A549 (cell line): ENCODE measurements at regions not wholly inside any gene's neighbourhood (a gene's known extent, or its start where the extent isn't known, plus 50 kb on each side); places are given as distances from the start of the nearest gene placed in this dataset.

Experiments
- ATAC-seq, 2 experiments: fragments of 200-7000 bp in 1 of 2; fragments of >200 bp in 1 of 2; cut with Nextera tagmentation in 1 of 2; cut with Tn5 transposase in 1 of 2; 3 replicates each; pipeline versions ENCODE4 v1.8.0 to v1.9.1; 2018 to 2020; ENCODE audit warnings: mild to moderate bottlenecking in 1 of 2, moderate library complexity in 1 of 2
- CTCF ChIA-PET: fragments of 300-600 bp; sonication (Branson Sonifier 250); formaldehyde crosslinking; extraction: SDS; loops from one replicate; lab custom pipeline; 2021; ENCODE audit warnings: antibody characterized with exemption, inconsistent platforms; lab: Yijun Ruan, JAX
- POLR2A ChIA-PET: fragments of 350-600 bp; formaldehyde crosslinking; extraction: SDS; loops from one replicate; lab custom pipeline; 2021; ENCODE audit warnings: antibody characterized with exemption, inconsistent platforms; lab: Yijun Ruan, JAX
- DNase-seq, 2 experiments: peaks; one replicate each; pipeline versions ENCODE4 v3.0.0 to v3.0.0-alpha.2; 2011 to 2016; ENCODE audit warnings: low read depth in 1 of 2, low spot score in 1 of 2
- FAIRE-seq: peaks from 2 replicates; lab custom pipeline; 2011; peaks lifted over from hg19 to GRCh38; lab: Jason Lieb, UNC
- H3K27ac ChIP-seq, 2 experiments: fragments of >200 bp; sonication (Bioruptor Twin); formaldehyde crosslinking; 3 replicates each; pipeline ENCODE4 v1.5.1; 2016 to 2017
- H3K4me1 ChIP-seq: fragments of >200 bp; sonication (Bioruptor Twin); formaldehyde crosslinking; 3 replicates; pipeline ENCODE4 v1.6.1; 2016
- H3K4me2 ChIP-seq: fragments of >200 bp; sonication (Bioruptor Twin); formaldehyde crosslinking; 3 replicates; pipeline ENCODE4 v1.6.1; 2016
- H3K4me3 ChIP-seq: fragments of >200 bp; sonication (Bioruptor Twin); formaldehyde crosslinking; 3 replicates; pipeline ENCODE4 v1.5.1; 2016
- H3K9me3 ChIP-seq: fragments of >200 bp; sonication (Bioruptor Twin); formaldehyde crosslinking; 3 replicates; pipeline ENCODE4 v1.6.1; 2016
- CBX2 ChIP-seq: fragments of 200-600 bp; sonication (generic); IDR thresholded peaks from 2 replicates; pipeline ENCODE4 v1.6.1; 2016; ENCODE audit warnings: low read depth, mild to moderate bottlenecking, borderline replicate concordance
- E2F6 ChIP-seq: IDR thresholded peaks from 2 replicates; pipeline ENCODE4 v1.6.1; 2012; ENCODE audit warnings: low read depth, borderline replicate concordance
- EHF ChIP-seq: fragments of 250-450 bp; sonication (Bioruptor Pico); IDR thresholded peaks from 2 replicates; pipeline ENCODE4 v1.5.0; 2020; ENCODE audit warnings: mild to moderate bottlenecking
- EP300 ChIP-seq, 2 experiments: fragments of >200 bp; sonication (Bioruptor Twin); formaldehyde crosslinking; IDR thresholded peaks; 2 replicates in 1 of 2; 3 replicates in 1 of 2; pipeline ENCODE4 v1.6.1; 2016 to 2017
- FOSB ChIP-seq: fragments of 250-450 bp; sonication (Bioruptor Pico); IDR thresholded peaks from 2 replicates; pipeline ENCODE4 v1.5.0; 2020; ENCODE audit warnings: mild to moderate bottlenecking, moderate library complexity
- FOSL2 ChIP-seq, 2 experiments: fragments of 450-650 bp in 1 of 2; fragments of >200 bp in 1 of 2; sonication (Bioruptor Twin) in 1 of 2; formaldehyde crosslinking; IDR thresholded peaks; 2 replicates each; pipeline versions ENCODE4 v1.5.0 to v1.6.1; 2016 to 2020; ENCODE audit warnings: mild to moderate bottlenecking in 1 of 2, moderate library complexity in 1 of 2
- FOXS1 ChIP-seq: fragments of 250-450 bp; sonication (Bioruptor Pico); IDR thresholded peaks from 2 replicates; pipeline ENCODE4 v1.5.0; 2020; ENCODE audit warnings: mild to moderate bottlenecking, moderate library complexity
- GATA3 ChIP-seq: IDR thresholded peaks from 2 replicates; pipeline ENCODE4 v1.6.1; 2012; ENCODE audit warnings: borderline replicate concordance
- HEYL ChIP-seq: fragments of 250-450 bp; sonication (Bioruptor Pico); IDR thresholded peaks from 2 replicates; pipeline ENCODE4 v1.8.0; 2021; ENCODE audit warnings: mild to moderate bottlenecking, moderate library complexity
- HOXB13 ChIP-seq: fragments of 250-450 bp; sonication (Bioruptor Pico); IDR thresholded peaks from 2 replicates; pipeline ENCODE4 v1.5.0; 2020; ENCODE audit warnings: low read depth, mild to moderate bottlenecking, moderate library complexity
- JUN ChIP-seq, 2 experiments: fragments of >200 bp; sonication (Bioruptor Twin); formaldehyde crosslinking; IDR thresholded peaks; 2 replicates in 1 of 2; 3 replicates in 1 of 2; pipeline ENCODE4 v1.6.1; 2016 to 2017
- KDM1A ChIP-seq: fragments of 200-600 bp; sonication (generic); IDR thresholded peaks from 2 replicates; pipeline ENCODE4 v1.6.1; 2016; ENCODE audit warnings: low read depth, mild to moderate bottlenecking
- KDM5A ChIP-seq: fragments of 200-600 bp; sonication (generic); IDR thresholded peaks from 2 replicates; pipeline ENCODE4 v1.6.1; 2016; ENCODE audit warnings: antibody characterized with exemption, mild to moderate bottlenecking
- MAFK ChIP-seq: fragments of 450-650 bp; IDR thresholded peaks from 2 replicates; pipeline ENCODE4 v1.6.1; 2014; ENCODE audit not compliant: partially characterized antibody
- MAX ChIP-seq: IDR thresholded peaks from 2 replicates; pipeline ENCODE4 v1.6.1; 2012
- NFE2L2 ChIP-seq: fragments of 150-350 bp; conservative IDR thresholded peaks from 2 replicates; pipeline ENCODE4 v1.6.1; 2014; ENCODE audit warnings: low read length
- NPAS2 ChIP-seq: fragments of 250-450 bp; sonication (Bioruptor Pico); IDR thresholded peaks from 2 replicates; pipeline ENCODE4 v1.8.0; 2022; ENCODE audit warnings: mild to moderate bottlenecking, moderate library complexity, borderline replicate concordance
- PBX3 ChIP-seq: IDR thresholded peaks from 2 replicates; pipeline ENCODE4 v1.6.1; 2012
- PHF8 ChIP-seq: fragments of 200-600 bp; sonication (generic); IDR thresholded peaks from 2 replicates; pipeline ENCODE4 v1.6.1; 2016; ENCODE audit warnings: low read depth, mild to moderate bottlenecking, antibody characterized with exemption, moderate library complexity, borderline replicate concordance
- POLR2AphosphoS2 ChIP-seq: conservative IDR thresholded peaks from 2 replicates; pipeline ENCODE4 v1.6.1; 2012; ENCODE audit warnings: low read length, improper control_type of control experiment, inconsistent platforms
- RAD21 ChIP-seq, 2 experiments: fragments of >200 bp in 1 of 2; sonication (Bioruptor Twin) in 1 of 2; formaldehyde crosslinking in 1 of 2; IDR thresholded peaks in 1 of 2; conservative IDR thresholded peaks in 1 of 2; 2 replicates in 1 of 2; 3 replicates in 1 of 2; pipeline ENCODE4 v1.6.1; 2012 to 2018; ENCODE audit warnings: inconsistent platforms in 1 of 2
- RARB ChIP-seq: fragments of 250-450 bp; sonication (Bioruptor Pico); IDR thresholded peaks from 2 replicates; pipeline ENCODE4 v1.8.0; 2021; ENCODE audit warnings: mild to moderate bottlenecking, moderate library complexity
- RFX5 ChIP-seq: fragments of 450-650 bp; IDR thresholded peaks from 2 replicates; pipeline ENCODE4 v1.7.1; 2014; ENCODE audit warnings: antibody characterized with exemption, mild to moderate bottlenecking, moderate library complexity
- SMC3 ChIP-seq: fragments of >200 bp; sonication (Bioruptor Twin); formaldehyde crosslinking; IDR thresholded peaks from 3 replicates; pipeline ENCODE4 v1.6.1; 2018; ENCODE audit warnings: inconsistent platforms
- SREBF2 ChIP-seq: fragments of 450-650 bp; IDR thresholded peaks from 2 replicates; pipeline ENCODE4 v1.6.1; 2014; ENCODE audit warnings: mild to moderate bottlenecking, moderate library complexity
- ZFP36 ChIP-seq: fragments of 450-650 bp; IDR thresholded peaks from 2 replicates; pipeline ENCODE4 v1.6.1; 2014; ENCODE audit warnings: borderline replicate concordance; ENCODE audit not compliant: partially characterized antibody
- WGBS: methylation state at CpG from one replicate; pipeline ENCODE4 v1.1.6; 2017; ENCODE audit errors: missing lambda C conversion rate; 5-methylcytosine and 5-hydroxymethylcytosine counted together
- TF ChIP-seq, protein P1 (sequence below): fragments of 250-450 bp; sonication (Bioruptor Pico); IDR thresholded peaks from 2 replicates; pipeline ENCODE4 v1.5.0; 2021; ENCODE audit warnings: mild to moderate bottlenecking, moderate library complexity, borderline replicate concordance
- TF ChIP-seq, protein P2 (sequence below): fragments of 250-450 bp; sonication (Bioruptor Pico); IDR thresholded peaks from 2 replicates; pipeline ENCODE4 v1.5.0; 2020; ENCODE audit warnings: low read depth, mild to moderate bottlenecking, moderate library complexity

GRCh38 chr9:111178331-111179055 lies 140.2 kb upstream of the LPAR1 start:
- peak overlapping the region; percentile 72 for H3K4me2 ChIP-seq

GRCh38 chr9:111176511-111176910 lies 138.2 kb upstream of the LPAR1 start:
- no peak for DNase-seq
- TF ChIP-seq, protein P1, sequence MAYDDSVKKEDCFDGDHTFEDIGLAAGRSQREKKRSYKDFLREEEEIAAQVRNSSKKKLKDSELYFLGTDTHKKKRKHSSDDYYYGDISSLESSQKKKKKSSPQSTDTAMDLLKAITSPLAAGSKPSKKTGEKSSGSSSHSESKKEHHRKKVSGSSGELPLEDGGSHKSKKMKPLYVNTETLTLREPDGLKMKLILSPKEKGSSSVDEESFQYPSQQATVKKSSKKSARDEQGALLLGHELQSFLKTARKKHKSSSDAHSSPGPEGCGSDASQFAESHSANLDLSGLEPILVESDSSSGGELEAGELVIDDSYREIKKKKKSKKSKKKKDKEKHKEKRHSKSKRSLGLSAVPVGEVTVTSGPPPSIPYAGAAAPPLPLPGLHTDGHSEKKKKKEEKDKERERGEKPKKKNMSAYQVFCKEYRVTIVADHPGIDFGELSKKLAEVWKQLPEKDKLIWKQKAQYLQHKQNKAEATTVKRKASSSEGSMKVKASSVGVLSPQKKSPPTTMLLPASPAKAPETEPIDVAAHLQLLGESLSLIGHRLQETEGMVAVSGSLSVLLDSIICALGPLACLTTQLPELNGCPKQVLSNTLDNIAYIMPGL (CRISPR knock-in tag) = no peak
- no peak for TF ChIP-seq SMC3
- TF ChIP-seq, protein P2, sequence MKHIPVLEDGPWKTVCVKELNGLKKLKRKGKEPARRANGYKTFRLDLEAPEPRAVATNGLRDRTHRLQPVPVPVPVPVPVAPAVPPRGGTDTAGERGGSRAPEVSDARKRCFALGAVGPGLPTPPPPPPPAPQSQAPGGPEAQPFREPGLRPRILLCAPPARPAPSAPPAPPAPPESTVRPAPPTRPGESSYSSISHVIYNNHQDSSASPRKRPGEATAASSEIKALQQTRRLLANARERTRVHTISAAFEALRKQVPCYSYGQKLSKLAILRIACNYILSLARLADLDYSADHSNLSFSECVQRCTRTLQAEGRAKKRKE = no peak
- no peak for TF ChIP-seq EHF (CRISPR knock-in tag)
- no peak for TF ChIP-seq JUN (IDR thresholded peaks at IDR 0.05)
- TF ChIP-seq PBX3 = no peak
- no peak for TF ChIP-seq FOSB (CRISPR knock-in tag)
- TF ChIP-seq PHF8 = no peak
- TF ChIP-seq HEYL (CRISPR knock-in tag) = no peak
- TF ChIP-seq E2F6 = no peak
- no peak for TF ChIP-seq SREBF2
- TF ChIP-seq HOXB13 = no peak
- no peak for TF ChIP-seq RAD21 (conservative IDR thresholded peaks at IDR 0.05 in 1 of 2, IDR thresholded peaks at IDR 0.05 in 1 of 2)
- TF ChIP-seq NPAS2 (CRISPR knock-in tag) = no peak
- Histone ChIP-seq H3K4me1 (peaks cover 18% of the 10 kb centered on the region), H3K4me3 (no peak overlapping the region), H3K27ac (no peak overlapping the region), H3K4me2 (no peak overlapping the region), H3K9me3 (no peaks in the 10 kb centered on the region)
- FAIRE-seq = no peak
- CTCF ChIA-PET = no interaction called here
- 85% methylated on average over 6 of the region's 6 CpGs for WGBS
- POLR2A ChIA-PET = no interaction called here
- no peak for ATAC-seq

More at GRCh38 chr9:111178331-111179055, 140.2 kb upstream of the LPAR1 start:
- peak in 1 of 2 experiments; percentile 11 for DNase-seq
- TF ChIP-seq MAX = no peak
- no peak for TF ChIP-seq FOSL2 (IDR thresholded peaks at IDR 0.05)
- peak; percentile 30; the same call in 1 of the 2 replicates for TF ChIP-seq FOSL2 (CRISPR knock-in tag; IDR thresholded peaks at IDR 0.05)
- ATAC-seq = peak in 1 of 2 experiments; percentile 13; a peak in 2 of 6 replicates
- H3K9me3 ChIP-seq = no peaks in the 10 kb centered on the region
- H3K27ac ChIP-seq = peak overlapping the region; percentile 49 to 77
- 54% methylated on average over 9 of the region's 9 CpGs for WGBS
- CTCF ChIA-PET = interaction anchor here (0.6 kb wide), 1 partner anchor 43 kb away, joined by 5 read pairs; no protein-coding TSS in a partner anchor
- POLR2A ChIA-PET = no interaction called here
- H3K4me1 ChIP-seq = peaks cover 18% of the 10 kb centered on the region
- FAIRE-seq = no peak
- H3K4me3 ChIP-seq = no peak overlapping the region

GRCh38 chr9:111175350-111175749 lies 137.1 kb upstream of the LPAR1 start:
- ChIA-PET CTCF (no interaction called here), POLR2A (no interaction called here)
- FAIRE-seq = no peak
- no peaks in the 10 kb centered on the region for H3K9me3 ChIP-seq
- no peak overlapping the region for H3K27ac ChIP-seq
- H3K4me1 ChIP-seq = peaks cover 18% of the 10 kb centered on the region
- H3K4me2 ChIP-seq = no peak overlapping the region
- no peak for DNase-seq
- no peak overlapping the region for H3K4me3 ChIP-seq
- no peak for ATAC-seq
- no peak for TF ChIP-seq EP300 (IDR thresholded peaks at IDR 0.05)
- peak; percentile 81 for TF ChIP-seq MAFK
- 0 out of 2 replicates have a peak, but pooled peaks have one; percentile 22 for TF ChIP-seq NFE2L2
- no peak for TF ChIP-seq ZFP36
- TF ChIP-seq, protein P2 = no peak
- TF ChIP-seq GATA3 = no peak
- no peak for TF ChIP-seq RFX5
- TF ChIP-seq KDM5A = no peak
- no peak for TF ChIP-seq NPAS2 (CRISPR knock-in tag)
- no peak for TF ChIP-seq PHF8
- no peak for TF ChIP-seq KDM1A
- no peak for TF ChIP-seq FOXS1 (CRISPR knock-in tag)
- TF ChIP-seq RAD21 (conservative IDR thresholded peaks at IDR 0.05 in 1 of 2, IDR thresholded peaks at IDR 0.05 in 1 of 2) = no peak
- no peak for TF ChIP-seq POLR2AphosphoS2
- no peak for TF ChIP-seq CBX2
- TF ChIP-seq RARB (CRISPR knock-in tag) = no peak
